Coronary artery (tissue), 2 donors: ENCODE measurements at regions not wholly inside any gene's neighbourhood (a gene's known extent, or its start where the extent isn't known, plus 50 kb on each side); places are given as distances from the start of the nearest gene placed in this dataset.

Experiments
- DNase-seq: peaks from one replicate; pipeline ENCODE4 v3.0.0-alpha.2; 2017; ENCODE audit warnings: low spot score
- H3K27ac ChIP-seq, 2 donors: fragments of 200-600 bp; sonication (generic); one replicate each; pipeline ENCODE4 v1.5.1; 2016 to 2019
- H3K4me3 ChIP-seq: fragments of 200-600 bp; sonication (generic); 2 replicates; pipeline ENCODE4 v1.5.1; 2016; ENCODE audit warnings: mild to moderate bottlenecking, moderate library complexity
- TF ChIP-seq, protein P1 (sequence below): fragments of 200-600 bp; sonication (generic); IDR thresholded peaks from one replicate; pipeline ENCODE4 v1.5.1; 2019; ENCODE audit warnings: antibody characterized with exemption

DNA sequence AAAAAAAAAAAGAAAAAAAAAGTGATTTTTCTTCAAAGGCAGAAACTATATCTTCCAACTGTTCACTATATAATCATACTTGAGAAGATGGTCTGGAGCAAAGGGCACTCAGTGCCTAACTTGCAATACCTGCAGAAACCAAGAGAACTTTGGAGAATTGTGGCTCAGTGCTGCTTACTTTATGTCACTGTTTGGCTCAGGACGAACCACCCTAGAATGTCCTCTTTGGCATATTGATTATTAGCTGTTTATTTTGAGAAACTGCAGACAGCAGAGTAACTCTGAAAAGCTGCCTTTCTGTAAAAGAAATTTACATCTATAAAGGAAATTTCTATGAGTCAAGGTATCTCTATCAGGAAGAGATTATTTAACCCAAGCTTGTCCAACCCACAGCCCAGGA is 100.2 kb downstream of the BBS10 start:
- Histone ChIP-seq H3K27ac (no peak overlapping the region), H3K4me3 (no peak overlapping the region)
- no peak for DNase-seq
- TF ChIP-seq, protein P1, sequence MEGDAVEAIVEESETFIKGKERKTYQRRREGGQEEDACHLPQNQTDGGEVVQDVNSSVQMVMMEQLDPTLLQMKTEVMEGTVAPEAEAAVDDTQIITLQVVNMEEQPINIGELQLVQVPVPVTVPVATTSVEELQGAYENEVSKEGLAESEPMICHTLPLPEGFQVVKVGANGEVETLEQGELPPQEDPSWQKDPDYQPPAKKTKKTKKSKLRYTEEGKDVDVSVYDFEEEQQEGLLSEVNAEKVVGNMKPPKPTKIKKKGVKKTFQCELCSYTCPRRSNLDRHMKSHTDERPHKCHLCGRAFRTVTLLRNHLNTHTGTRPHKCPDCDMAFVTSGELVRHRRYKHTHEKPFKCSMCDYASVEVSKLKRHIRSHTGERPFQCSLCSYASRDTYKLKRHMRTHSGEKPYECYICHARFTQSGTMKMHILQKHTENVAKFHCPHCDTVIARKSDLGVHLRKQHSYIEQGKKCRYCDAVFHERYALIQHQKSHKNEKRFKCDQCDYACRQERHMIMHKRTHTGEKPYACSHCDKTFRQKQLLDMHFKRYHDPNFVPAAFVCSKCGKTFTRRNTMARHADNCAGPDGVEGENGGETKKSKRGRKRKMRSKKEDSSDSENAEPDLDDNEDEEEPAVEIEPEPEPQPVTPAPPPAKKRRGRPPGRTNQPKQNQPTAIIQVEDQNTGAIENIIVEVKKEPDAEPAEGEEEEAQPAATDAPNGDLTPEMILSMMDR = no peak

DNA sequence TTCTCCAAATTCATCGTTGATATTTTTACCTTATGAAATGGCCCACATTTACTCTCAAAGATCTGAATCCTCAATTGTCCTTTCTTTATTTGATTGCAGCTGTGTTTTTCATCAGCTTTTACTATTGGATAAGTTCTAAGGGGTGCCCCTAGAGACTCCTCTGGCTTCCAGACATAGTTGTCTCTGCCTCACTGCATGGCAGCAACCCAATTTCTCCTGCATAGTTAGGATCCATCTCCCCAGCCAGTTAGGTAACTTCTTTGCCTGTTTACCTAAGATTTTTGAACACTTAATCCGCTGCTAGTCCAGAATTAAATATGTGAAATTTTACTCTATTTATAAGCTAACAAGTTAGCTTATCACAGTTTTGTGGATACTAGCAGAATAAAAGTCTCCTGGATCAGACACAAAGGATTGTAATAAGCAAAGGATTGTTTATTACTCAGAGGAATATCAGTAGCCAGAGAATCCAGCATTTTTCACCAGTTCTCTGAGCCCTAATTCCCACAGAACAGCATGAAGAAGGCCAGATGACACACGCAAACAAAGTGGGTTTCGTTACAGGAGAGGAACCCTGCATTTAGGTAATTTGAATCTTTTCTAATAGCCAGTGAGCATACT is 101.1 kb downstream of the BBS10 start:
- Histone ChIP-seq H3K27ac (no peak overlapping the region), H3K4me3 (no peak overlapping the region)
- TF ChIP-seq, protein P1 = no peak
- no peak for DNase-seq

DNA sequence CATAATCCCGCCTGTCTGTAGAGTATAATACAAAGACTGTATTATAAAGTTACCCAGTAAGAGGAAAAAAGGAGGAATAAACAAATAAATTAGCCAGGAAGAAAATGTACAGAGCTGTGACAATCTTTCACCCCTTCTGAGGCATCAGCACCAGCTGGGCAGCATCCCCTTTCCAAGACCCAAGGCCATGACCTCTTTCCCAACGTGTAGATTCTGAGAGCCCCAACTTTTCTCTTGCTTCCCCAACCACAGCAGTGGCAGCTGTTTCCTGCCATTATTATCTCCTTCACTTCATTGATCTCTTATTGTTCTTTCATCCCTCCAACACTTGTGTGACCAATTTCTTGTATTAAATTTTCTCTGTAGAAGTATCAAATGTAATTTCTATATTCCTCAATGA is 101.6 kb downstream of the BBS10 start:
- DNase-seq = no peak
- Histone ChIP-seq H3K27ac (no peak overlapping the region), H3K4me3 (no peak overlapping the region)
- TF ChIP-seq, protein P1 = no peak

DNA sequence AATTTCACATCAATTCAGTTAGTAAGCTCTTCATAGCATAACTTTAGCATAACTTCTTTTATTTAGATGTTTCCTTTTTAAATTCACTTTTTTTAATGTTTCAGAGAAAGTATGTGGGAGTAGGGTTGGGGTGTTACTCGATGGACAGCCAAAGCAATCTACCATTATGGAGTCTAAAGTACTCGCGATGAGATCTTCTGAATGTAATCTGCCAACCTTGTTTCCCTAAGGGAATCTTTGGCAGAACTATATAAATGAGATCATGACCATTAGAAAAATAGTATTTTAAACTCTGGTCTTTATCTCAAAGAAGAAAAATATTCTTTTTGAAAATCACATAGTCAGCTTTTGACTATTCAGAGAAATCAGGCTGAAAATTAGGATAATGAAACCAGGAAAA is 103.9 kb downstream of the BBS10 start:
- no peak overlapping the region for H3K27ac ChIP-seq
- TF ChIP-seq, protein P1 = no peak
- H3K4me3 ChIP-seq = no peak overlapping the region
- DNase-seq = no peak

DNA sequence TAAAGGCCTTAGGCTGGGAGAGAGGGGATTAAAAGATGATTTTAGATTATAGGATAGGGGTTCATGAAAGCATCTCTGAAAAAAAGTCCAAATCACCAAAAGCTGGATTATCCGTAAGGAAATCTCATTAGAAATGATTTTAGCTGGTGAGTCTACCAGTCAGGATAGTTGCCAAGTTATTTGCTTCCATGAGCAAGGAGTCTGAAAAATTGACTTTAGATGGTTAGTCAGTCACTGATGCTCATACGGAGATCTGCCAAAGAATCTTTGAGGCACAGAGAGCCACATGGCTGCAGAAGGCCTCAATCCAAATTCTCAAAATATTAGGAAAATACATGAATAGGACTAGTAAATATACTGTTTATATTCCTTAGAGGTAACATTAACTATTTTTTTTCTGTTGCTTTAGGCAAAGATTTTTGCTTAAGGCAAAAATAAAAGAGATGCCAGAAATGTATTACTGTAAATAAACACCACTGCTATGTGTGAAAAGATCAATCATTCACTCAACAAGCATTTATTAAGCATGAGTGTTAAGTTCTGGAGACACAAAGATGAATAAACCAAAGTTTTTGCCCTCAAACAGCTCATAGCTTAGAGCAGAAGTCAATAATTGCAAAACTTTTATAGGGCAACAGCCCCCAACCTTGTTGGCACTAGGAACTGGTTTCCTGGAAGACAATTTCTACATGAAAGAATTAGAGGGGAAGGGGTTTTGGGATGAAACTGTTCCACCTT is 105.2 kb downstream of the BBS10 start:
- DNase-seq = no peak
- no peak overlapping the region for H3K27ac ChIP-seq
- TF ChIP-seq, protein P1 = no peak
- H3K4me3 ChIP-seq = no peak overlapping the region

DNA sequence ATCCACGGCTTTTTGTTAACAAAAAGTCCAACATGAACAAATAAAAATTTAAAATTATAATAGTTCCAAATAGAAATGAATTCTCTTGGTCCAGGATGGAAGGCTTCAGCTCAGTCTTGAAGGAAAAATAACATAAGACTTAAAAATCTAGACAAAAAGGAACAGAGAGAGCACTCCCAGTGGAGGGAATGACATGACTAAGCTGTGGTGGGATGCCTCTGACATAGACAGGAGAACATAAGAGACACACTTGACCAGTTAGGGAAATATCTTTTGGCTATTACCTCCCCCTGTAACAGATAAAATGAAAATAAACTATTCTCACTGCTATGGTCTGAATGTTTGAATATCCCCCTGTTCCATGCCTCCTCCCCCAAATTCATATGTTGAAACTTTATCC is 106.8 kb downstream of the BBS10 start:
- Histone ChIP-seq H3K4me3 (no peak overlapping the region), H3K27ac (no peak overlapping the region)
- TF ChIP-seq, protein P1 = no peak
- no peak for DNase-seq

DNA sequence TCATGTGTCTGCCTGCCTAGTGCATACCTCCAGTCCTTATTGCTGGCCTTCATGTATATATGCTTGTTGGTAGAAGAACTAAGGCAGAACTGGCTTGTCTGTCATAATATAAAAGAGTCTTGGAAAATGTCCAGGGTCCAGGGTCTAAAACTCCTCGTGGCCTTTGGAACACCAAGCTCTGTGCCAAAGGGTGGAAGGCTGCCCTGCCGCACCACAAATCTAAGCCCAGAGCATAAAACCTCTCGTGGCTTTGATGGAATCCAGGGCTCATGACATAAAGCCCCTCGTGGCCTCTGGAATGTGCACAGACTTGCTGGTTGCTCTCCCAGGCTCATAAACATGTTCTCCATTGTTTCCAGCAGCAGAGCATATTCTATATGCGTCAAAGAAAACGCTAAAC is 107.9 kb downstream of the BBS10 start:
- Histone ChIP-seq H3K4me3 (no peak overlapping the region), H3K27ac (no peak overlapping the region)
- TF ChIP-seq, protein P1 = no peak
- no peak for DNase-seq
